ENCODE measurements at regions not wholly inside any gene's neighbourhood (a gene's known extent, or its start where the extent isn't known, plus 50 kb on each side); places are given as distances from the start of the nearest gene placed in this dataset.

- CTCF ChIA-PET: interaction anchor here (1.0 to 3.2 kb wide), 5 partner anchors 12 to 48 kb away, joined by 3 to 11 read pairs (median 3); no protein-coding TSS in a partner anchor
- POLR2A ChIA-PET: no interaction called here
- no peak for DNase-seq (ENCODE audit: extremely low spot score)
- no peak for TF ChIP-seq CTCF (IDR thresholded peaks at IDR 0.05; ENCODE audit: control extremely low read depth, extremely low read depth, low read depth, missing control alignments)
These were observed 72.1 kb upstream of the DSG1 start for GRCh38 chr18:31245820-31246219.

- no peak for TF ChIP-seq CTCF (IDR thresholded peaks at IDR 0.05; ENCODE audit: control extremely low read depth, extremely low read depth, low read depth, missing control alignments)
- ChIA-PET POLR2A (no interaction called here), CTCF (interaction anchor here (1.1 to 1.5 kb wide), 2 partner anchors 20 to 43 kb away, joined by 3 to 5 read pairs; no protein-coding TSS in a partner anchor)
These were observed 71.5 kb upstream of the DSG1 start for GRCh38 chr18:31246460-31246859.

GRCh38 chr18:31247574-31248199, 70.3 kb upstream of the DSG1 start:
- ChIA-PET CTCF (interaction anchor here (0.8 to 1.5 kb wide), 4 partner anchors 13 to 190 kb away, joined by 3 to 5 read pairs (median 4); no protein-coding TSS in a partner anchor), POLR2A (no interaction called here)
- DNase-seq (ENCODE audit: extremely low spot score): no peak
- TF ChIP-seq CTCF (IDR thresholded peaks at IDR 0.05; ENCODE audit: control extremely low read depth, extremely low read depth, low read depth, missing control alignments): no peak

More at GRCh38 chr18:31246460-31246859, 71.5 kb upstream of the DSG1 start:
- DNase-seq (ENCODE audit: extremely low spot score): no peak

- ChIA-PET CTCF (interaction anchor here (1.3 kb wide), 1 partner anchor 191 kb away, joined by 3 read pairs; no protein-coding TSS in a partner anchor), POLR2A (no interaction called here)
- no peak for TF ChIP-seq CTCF (IDR thresholded peaks at IDR 0.05; ENCODE audit: control extremely low read depth, extremely low read depth, low read depth, missing control alignments)
- DNase-seq (ENCODE audit: extremely low spot score): no peak
These were observed 69.0 kb upstream of the DSG1 start for GRCh38 chr18:31248783-31249521.

- DNase-seq (ENCODE audit: extremely low spot score): no peak
- TF ChIP-seq CTCF (IDR thresholded peaks at IDR 0.05; ENCODE audit: control extremely low read depth, extremely low read depth, low read depth, missing control alignments): no peak
- POLR2A ChIA-PET: no interaction called here
- CTCF ChIA-PET: interaction anchor here (1.2 to 2.1 kb wide), 2 partner anchors 9 to 12 kb away, joined by 3 to 7 read pairs; no protein-coding TSS in a partner anchor
These were observed 67.1 kb upstream of the DSG1 start for GRCh38 chr18:31250902-31251301.

DNA sequence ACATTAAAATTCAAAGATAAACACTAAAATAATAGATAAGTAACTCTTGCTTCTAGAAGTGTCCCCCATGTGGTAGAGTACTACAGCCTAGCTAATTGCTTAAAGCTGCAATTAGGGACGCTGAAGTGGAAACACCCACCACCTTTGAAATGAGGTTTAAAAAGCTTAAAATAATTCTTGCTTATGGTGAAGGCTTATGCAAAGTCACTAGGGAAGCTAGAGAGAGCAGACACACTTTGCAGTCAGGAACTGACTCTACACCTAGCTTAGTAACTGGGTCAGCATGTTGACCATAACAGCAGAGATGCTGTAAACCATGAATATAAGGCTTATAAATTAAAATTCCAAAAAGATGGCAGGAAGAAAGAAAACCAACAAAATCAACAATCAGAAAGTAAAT, 65.4 kb upstream of the DSG1 start:
- no peak for DNase-seq (ENCODE audit: extremely low spot score)
- TF ChIP-seq CTCF (IDR thresholded peaks at IDR 0.05; ENCODE audit: control extremely low read depth, extremely low read depth, low read depth, missing control alignments): peak; percentile 6
- CTCF ChIA-PET: interaction anchor here (1.1 to 1.6 kb wide), 3 partner anchors 8 to 16 kb away, joined by 3 to 8 read pairs (median 5); no protein-coding TSS in a partner anchor
- POLR2A ChIA-PET: no interaction called here

Data from GM10248 (cell line).